HepG2 (cell line): ENCODE measurements at regions not wholly inside any gene's neighbourhood (a gene's known extent, or its start where the extent isn't known, plus 50 kb on each side); places are given as distances from the start of the nearest gene placed in this dataset.

ENCODE experiments used
- DMAP1 ChIP-seq: IDR thresholded peaks from 2 replicates; pipeline ENCODE4 v1.6.1; 2016
- KAT8 ChIP-seq: IDR thresholded peaks from 2 replicates; pipeline ENCODE4 v1.6.1; 2016; ENCODE audit warnings: missing genetic modification reagents, missing compliant biosample characterization
- KDM1A ChIP-seq: IDR thresholded peaks from 2 replicates; pipeline ENCODE4 v1.6.1; 2016; ENCODE audit warnings: missing compliant biosample characterization
- KLF16 ChIP-seq, 2 experiments: sonication (generic) in 1 of 2; formaldehyde crosslinking in 1 of 2; IDR thresholded peaks; 2 replicates each; pipeline versions ENCODE4 v1.6.1 to v1.8.0; 2016 to 2023; ENCODE audit warnings: missing genetic modification reagents in 2 of 2, missing compliant biosample characterization in 1 of 2
- POLR2A ChIP-seq, 2 experiments: IDR thresholded peaks; 2 replicates each; pipeline ENCODE4 v1.6.1; 2011; ENCODE audit warnings: low read depth in 2 of 2, low read length in 2 of 2, mild to moderate bottlenecking in 1 of 2, moderate library complexity in 1 of 2; ENCODE audit not compliant: insufficient read depth in 1 of 2
- ZNF558 ChIP-seq: sonication (generic); formaldehyde crosslinking; IDR thresholded peaks from 2 replicates; pipeline ENCODE4 v1.9.0; 2022; ENCODE audit warnings: mild to moderate bottlenecking, missing genetic modification reagents, borderline replicate concordance
- TF ChIP-seq, protein P1 (sequence below): sonication (generic); formaldehyde crosslinking; IDR thresholded peaks from 2 replicates; pipeline ENCODE4 v1.5.0; 2020; ENCODE audit warnings: mild to moderate bottlenecking, missing genetic modification reagents, moderate library complexity

DNA sequence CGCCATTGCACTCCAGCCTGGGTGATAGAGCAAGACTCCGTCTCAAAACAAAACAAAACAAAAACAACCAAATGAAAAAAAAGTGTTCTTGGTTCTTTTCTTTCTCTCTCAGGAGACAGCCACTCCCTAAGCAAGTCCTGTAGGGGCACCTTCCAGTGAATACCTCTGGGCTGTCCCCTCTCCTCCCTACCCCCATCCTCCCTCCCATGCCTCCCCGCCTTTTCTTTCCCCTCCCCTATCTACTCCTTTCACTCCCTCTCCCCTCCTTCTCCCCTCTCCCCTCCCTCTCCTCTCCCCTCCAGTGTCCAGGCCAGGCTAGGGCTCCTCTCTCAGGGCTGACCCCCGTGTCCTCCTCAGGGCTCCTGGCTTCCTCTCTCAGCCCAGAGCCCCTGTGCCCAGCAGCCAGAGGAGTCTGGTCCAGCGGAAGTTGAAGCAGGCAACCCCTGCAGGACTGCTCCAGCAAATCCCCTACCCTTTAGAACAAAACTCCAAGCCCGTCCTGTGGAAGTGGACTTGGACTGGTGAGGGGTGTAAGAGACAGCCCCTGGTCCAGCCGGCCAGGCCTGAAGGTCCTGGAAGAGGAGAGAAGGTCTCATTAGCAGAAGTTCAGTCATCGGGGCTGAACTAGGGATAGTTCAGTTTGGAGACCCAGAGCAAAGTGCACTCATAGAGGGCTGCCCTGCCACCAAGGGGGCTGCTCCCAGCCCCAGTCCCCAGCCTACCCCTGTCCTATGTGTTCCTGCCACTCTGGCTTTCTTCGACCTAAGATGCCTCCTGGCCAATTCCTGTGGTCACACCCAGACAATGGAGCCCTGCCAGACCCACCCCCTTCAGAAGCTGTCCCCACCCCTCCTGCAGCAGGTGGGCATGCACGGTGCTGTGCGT is 79.8 kb upstream of the IQSEC1 start:
- no peak for TF ChIP-seq POLR2A (IDR thresholded peaks at IDR 0.05; ENCODE audit: insufficient read depth in 1 of 2, low read depth in 2 of 2, low read length in 2 of 2)
- no peak for TF ChIP-seq DMAP1 (CRISPR knock-in tag)
- TF ChIP-seq, protein P1, sequence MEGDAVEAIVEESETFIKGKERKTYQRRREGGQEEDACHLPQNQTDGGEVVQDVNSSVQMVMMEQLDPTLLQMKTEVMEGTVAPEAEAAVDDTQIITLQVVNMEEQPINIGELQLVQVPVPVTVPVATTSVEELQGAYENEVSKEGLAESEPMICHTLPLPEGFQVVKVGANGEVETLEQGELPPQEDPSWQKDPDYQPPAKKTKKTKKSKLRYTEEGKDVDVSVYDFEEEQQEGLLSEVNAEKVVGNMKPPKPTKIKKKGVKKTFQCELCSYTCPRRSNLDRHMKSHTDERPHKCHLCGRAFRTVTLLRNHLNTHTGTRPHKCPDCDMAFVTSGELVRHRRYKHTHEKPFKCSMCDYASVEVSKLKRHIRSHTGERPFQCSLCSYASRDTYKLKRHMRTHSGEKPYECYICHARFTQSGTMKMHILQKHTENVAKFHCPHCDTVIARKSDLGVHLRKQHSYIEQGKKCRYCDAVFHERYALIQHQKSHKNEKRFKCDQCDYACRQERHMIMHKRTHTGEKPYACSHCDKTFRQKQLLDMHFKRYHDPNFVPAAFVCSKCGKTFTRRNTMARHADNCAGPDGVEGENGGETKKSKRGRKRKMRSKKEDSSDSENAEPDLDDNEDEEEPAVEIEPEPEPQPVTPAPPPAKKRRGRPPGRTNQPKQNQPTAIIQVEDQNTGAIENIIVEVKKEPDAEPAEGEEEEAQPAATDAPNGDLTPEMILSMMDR: no peak
- no peak for TF ChIP-seq KDM1A (CRISPR knock-in tag)
- TF ChIP-seq KLF16 (CRISPR knock-in tag; IDR thresholded peaks at IDR 0.05): no peak
- no peak for TF ChIP-seq KAT8 (CRISPR knock-in tag)
- no peak for TF ChIP-seq ZNF558
